GM13977 (cell line): ENCODE measurements at regions not wholly inside any gene's neighbourhood (a gene's known extent, or its start where the extent isn't known, plus 50 kb on each side); places are given as distances from the start of the nearest gene placed in this dataset.

ENCODE experiments used
- DNase-seq: peaks from one replicate; pipeline ENCODE4 v3.0.0; 2012; ENCODE audit warnings: low spot score
- in situ Hi-C: fragments of 300-500 bp; cut with MboI; formaldehyde crosslinking; loops from one replicate; pipeline ENCODE4 v1.12.0; 2022; ENCODE audit warnings: low sequenced_read_pairs, low pct_unique_long_range_greater_than_20kb, mixed read lengths, inconsistent platforms; ENCODE audit not compliant: unreplicated experiment
- TF ChIP-seq, protein P1 (sequence below): IDR thresholded peaks from 2 replicates; pipeline ENCODE4 v1.5.1; 2012; ENCODE audit warnings: mild to moderate bottlenecking, control low read depth; ENCODE audit not compliant: insufficient read depth; ENCODE audit errors: extremely low read depth, missing control alignments

DNA sequence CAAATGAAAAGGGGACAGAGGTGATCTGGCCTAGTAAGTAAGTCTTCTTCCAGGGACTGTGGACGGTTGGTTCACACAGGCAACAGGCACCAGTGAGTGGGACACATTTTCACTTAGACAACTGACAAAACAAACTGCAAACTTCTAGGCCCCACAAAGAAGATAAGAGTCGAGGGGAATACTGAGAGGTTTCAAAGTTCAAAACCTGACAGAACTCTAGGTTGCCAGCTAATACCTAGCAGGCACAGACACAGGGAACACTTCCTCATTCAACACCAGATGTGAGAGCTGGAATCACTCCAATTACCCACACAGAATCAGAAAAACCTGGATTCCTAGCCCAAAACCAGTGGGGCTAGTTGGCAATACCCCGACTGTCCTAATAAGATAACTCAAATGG is 621.7 kb downstream of the ZPLD1 start:
- TF ChIP-seq, protein P1, sequence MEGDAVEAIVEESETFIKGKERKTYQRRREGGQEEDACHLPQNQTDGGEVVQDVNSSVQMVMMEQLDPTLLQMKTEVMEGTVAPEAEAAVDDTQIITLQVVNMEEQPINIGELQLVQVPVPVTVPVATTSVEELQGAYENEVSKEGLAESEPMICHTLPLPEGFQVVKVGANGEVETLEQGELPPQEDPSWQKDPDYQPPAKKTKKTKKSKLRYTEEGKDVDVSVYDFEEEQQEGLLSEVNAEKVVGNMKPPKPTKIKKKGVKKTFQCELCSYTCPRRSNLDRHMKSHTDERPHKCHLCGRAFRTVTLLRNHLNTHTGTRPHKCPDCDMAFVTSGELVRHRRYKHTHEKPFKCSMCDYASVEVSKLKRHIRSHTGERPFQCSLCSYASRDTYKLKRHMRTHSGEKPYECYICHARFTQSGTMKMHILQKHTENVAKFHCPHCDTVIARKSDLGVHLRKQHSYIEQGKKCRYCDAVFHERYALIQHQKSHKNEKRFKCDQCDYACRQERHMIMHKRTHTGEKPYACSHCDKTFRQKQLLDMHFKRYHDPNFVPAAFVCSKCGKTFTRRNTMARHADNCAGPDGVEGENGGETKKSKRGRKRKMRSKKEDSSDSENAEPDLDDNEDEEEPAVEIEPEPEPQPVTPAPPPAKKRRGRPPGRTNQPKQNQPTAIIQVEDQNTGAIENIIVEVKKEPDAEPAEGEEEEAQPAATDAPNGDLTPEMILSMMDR: no peak
- DNase-seq: no peak
- in situ Hi-C loops: no loop called here

DNA sequence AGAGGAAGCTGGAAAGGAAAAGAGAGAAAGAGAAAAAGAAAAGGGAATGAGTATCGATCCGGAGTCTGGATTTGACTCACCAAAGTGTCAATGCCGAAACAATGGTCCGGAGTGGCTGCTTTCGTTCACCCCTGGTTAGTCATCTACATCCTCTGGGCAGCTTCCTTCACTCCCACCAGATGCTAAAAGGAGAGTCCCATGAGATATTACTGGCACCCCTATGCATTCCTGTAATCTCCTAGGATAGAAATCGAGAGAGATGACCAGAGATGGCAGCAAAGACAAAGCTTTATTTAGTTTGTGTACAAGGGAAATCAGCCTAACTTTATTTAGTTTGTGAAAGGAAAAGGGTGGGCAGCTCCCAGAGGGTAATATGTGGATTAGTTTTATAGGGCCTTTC is 622.2 kb downstream of the ZPLD1 start:
- DNase-seq: no peak
- in situ Hi-C loops: no loop called here

DNA sequence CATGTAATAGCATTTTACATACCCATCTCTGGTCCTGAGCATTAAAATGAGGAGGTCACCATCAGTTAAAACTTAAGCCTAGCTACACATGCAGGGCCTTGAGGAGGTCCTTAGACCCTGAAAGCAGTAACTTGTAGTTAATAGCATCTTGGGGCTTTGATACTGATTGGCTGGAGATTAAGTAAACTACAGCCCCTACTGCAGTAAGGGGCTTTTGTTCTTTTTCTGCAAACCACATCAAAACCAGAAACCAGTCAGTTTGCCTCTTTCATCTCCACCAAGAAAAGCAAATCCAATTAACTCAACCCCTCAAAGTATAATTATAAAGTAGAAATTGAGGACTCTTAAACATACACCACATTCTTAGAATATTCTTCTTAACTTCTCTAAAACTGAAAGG is 622.7 kb downstream of the ZPLD1 start:
- in situ Hi-C loops: no loop called here
- TF ChIP-seq, protein P1: no peak
- DNase-seq: no peak

More for the DNA sequence above, 622.2 kb downstream of the ZPLD1 start:
- TF ChIP-seq, protein P1: no peak

DNA sequence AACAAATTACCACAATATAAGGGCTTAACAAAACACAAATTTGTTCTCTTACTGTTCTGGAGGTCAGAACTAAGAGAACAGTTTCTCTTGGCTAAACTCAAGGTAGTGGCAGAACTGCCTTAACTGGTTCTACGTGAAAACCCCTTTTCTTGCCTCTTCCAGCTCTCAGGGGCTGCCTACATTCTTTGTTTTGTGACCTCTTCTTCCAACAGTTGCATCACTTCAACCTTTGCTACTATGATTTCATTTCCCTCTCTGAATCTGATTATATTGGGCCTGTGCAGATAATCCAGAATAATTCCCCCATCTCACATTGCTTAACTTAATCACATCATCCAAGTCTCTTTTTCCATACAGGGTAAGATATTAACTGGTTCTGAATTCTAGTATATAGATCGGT is 624.6 kb downstream of the ZPLD1 start:
- no peak for DNase-seq
- TF ChIP-seq, protein P1: no peak
- in situ Hi-C loops: no loop called here

DNA sequence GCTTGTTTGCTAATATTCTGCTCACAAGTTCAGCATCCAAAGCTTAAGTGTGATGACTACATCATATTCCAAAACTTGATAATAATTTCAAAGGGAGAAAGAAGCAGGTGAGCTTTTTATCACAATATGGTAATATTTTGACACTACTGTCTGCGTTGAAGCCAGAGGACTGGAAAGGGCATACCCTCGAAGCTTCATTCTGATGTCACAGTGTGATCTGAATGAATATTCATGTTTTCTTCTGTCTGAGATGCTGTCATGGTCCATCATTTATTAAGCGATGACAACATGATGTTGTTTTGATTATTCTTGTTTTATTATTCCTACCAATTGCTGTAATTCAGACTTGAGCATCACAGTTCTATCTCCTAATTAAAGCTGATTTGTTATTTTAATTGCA is 625.4 kb downstream of the ZPLD1 start:
- in situ Hi-C loops: no loop called here
- DNase-seq: no peak
- TF ChIP-seq, protein P1: no peak

DNA sequence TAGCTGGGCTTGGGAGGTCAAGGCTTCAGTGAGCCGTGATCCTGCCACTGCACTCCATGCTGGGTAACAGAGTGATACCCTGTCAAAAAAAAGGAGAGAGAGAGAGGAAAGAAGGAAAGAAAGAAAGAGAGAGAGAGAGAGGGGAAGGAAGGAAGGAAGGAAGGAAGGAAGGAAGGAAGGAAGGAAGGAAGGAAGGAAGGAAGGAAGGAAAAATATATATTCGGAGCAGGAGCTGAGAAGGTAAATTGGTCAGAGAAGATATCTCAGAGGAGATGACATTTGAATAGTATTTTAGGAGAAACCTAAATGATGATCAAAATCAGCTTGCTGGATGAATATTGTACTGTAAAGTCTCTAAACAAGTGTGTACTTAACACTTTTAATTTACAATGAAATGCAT is 633.1 kb downstream of the ZPLD1 start:
- in situ Hi-C loops: no loop called here
- TF ChIP-seq, protein P1: no peak
- no peak for DNase-seq

DNA sequence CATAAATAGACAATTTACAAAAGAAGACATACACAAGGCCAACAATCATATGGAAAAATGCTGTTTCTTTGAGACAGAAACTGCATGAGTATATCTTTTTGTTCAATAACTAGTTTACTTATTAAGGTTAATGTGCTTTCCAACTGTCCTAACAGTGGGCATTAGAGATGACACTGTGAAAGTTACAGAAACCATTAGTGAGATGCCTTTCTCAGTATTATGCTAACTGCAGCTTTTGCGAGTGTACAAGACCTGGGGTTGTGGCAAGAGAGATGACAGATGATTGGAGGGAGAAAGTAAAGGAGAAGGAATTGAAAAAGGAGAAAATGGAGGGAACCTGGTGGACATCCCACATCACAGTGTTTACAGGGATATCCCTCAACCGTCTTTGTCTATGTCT is 640.5 kb downstream of the ZPLD1 start:
- TF ChIP-seq, protein P1: no peak
- in situ Hi-C loops: no loop called here
- no peak for DNase-seq
